Thyroid gland (tissue), 4 donors: ENCODE measurements at regions not wholly inside any gene's neighbourhood (a gene's known extent, or its start where the extent isn't known, plus 50 kb on each side); places are given as distances from the start of the nearest gene placed in this dataset.
A peak's percentile ranks its signal among the peaks of the same experiment; 100 is the strongest.

Source experiments
- DNase-seq, 2 donors: peaks; one replicate each; pipeline ENCODE4 v3.0.0-alpha.2; 2019
- H3K27ac ChIP-seq, 3 donors: fragments of 200-600 bp; sonication (generic); 1 replicate in 2 of 3; 2 replicates in 1 of 3; pipeline ENCODE4 v1.5.1; 2016 to 2019; ENCODE audit warnings: mild to moderate bottlenecking in 1 of 3, moderate library complexity in 1 of 3
- H3K27me3 ChIP-seq: fragments of 200-600 bp; sonication (generic); one replicate; pipeline ENCODE4 v1.5.1; 2019
- H3K36me3 ChIP-seq, 2 donors: fragments of 200-600 bp; sonication (generic); one replicate each; pipeline ENCODE4 v1.5.1; 2016 to 2019
- H3K4me1 ChIP-seq, 2 donors: fragments of 200-600 bp; sonication (generic); one replicate each; pipeline ENCODE4 v1.5.1; 2017 to 2019
- H3K4me3 ChIP-seq, 3 donors: fragments of 200-600 bp; sonication (generic); replicated peaks in 1 of 3; 1 replicate in 2 of 3; 2 replicates in 1 of 3; pipeline ENCODE4 v1.5.1; 2016; ENCODE audit warnings: mild to moderate bottlenecking in 1 of 3
- H3K9me3 ChIP-seq: fragments of 200-600 bp; sonication (generic); one replicate; pipeline ENCODE4 v1.5.1; 2017
- CTCF ChIP-seq, 6 experiments: fragments of 200-600 bp in 3 of 6; fragments of 450-650 bp in 3 of 6; sonication (generic) in 3 of 6; IDR thresholded peaks; one replicate each; pipeline ENCODE4 v1.5.1; 2016 to 2019; ENCODE audit warnings: antibody characterized with exemption in 6 of 6, mild to moderate bottlenecking in 2 of 6, inconsistent platforms in 1 of 6, moderate library complexity in 1 of 6
- POLR2A ChIP-seq, 2 donors: fragments of 450-650 bp; IDR thresholded peaks; one replicate each; pipeline ENCODE4 v1.6.1; 2017; ENCODE audit warnings: antibody characterized with exemption in 2 of 2, mild to moderate bottlenecking in 2 of 2, moderate library complexity in 1 of 2
- WGBS, 2 donors: methylation state at CpG; one replicate each; pipeline ENCODE4 v1.1.5; 2017; 5-methylcytosine and 5-hydroxymethylcytosine counted together
- intact Hi-C: fragments of 100-400 bp; cut with DNase I; formaldehyde crosslinking; loops from one replicate; pipeline ENCODE4 v1.15.1; 2023

- no peaks in the 10 kb centered on the region for H3K9me3 ChIP-seq
- H3K27me3 ChIP-seq: no peaks in the 10 kb centered on the region
- 73 to 85% methylated on average over 3 of the region's 3 CpGs for WGBS, 2 donors
- H3K4me1 ChIP-seq: peaks cover 0 to 7% of the 10 kb centered on the region in 2 donors
- no peaks in the 10 kb centered on the region for H3K36me3 ChIP-seq
- DNase-seq: no peak
- TF ChIP-seq POLR2A (IDR thresholded peaks at IDR 0.05) (no peak), CTCF (IDR thresholded peaks at IDR 0.05) (no peak)
- intact Hi-C loops: loop anchor here (5.0 kb wide), 1 partner anchor 313 kb away; no protein-coding TSS in a partner anchor
- H3K4me3 ChIP-seq: no peak overlapping the region
- no peak overlapping the region for H3K27ac ChIP-seq
These were observed 61.7 kb upstream of the WASF3 start for GRCh38 chr13:26495750-26496149.

- no peak for DNase-seq
- Histone ChIP-seq H3K27me3 (no peaks in the 10 kb centered on the region), H3K36me3 (no peaks in the 10 kb centered on the region), H3K4me1 (peaks cover 0 to 7% of the 10 kb centered on the region in 2 donors), H3K27ac (no peak overlapping the region), H3K4me3 (no peak overlapping the region), H3K9me3 (no peaks in the 10 kb centered on the region)
- 74 to 89% methylated on average over 5 of the region's 5 CpGs for WGBS, 2 donors
- TF ChIP-seq CTCF (IDR thresholded peaks at IDR 0.05) (no peak), POLR2A (IDR thresholded peaks at IDR 0.05) (no peak)
- intact Hi-C loops: loop anchor here (5.0 kb wide), 1 partner anchor 316 kb away; no protein-coding TSS in a partner anchor
These were observed 59.4 kb upstream of the WASF3 start for GRCh38 chr13:26497968-26498511.

- DNase-seq: peak; percentile 51 to 59
- peaks cover 0 to 7% of the 10 kb centered on the region in 2 donors for H3K4me1 ChIP-seq
- H3K36me3 ChIP-seq: no peaks in the 10 kb centered on the region
- 47 to 51% methylated on average over 14 of the region's 14 CpGs for WGBS, 2 donors
- H3K27ac ChIP-seq: peak overlapping the region in 2 of 3 donors; percentile 8 to 26
- intact Hi-C loops: loop anchor here (5.0 kb wide), 1 partner anchor 317 kb away; no protein-coding TSS in a partner anchor
- H3K4me3 ChIP-seq: no peak overlapping the region
- H3K27me3 ChIP-seq: no peaks in the 10 kb centered on the region
- TF ChIP-seq CTCF (IDR thresholded peaks at IDR 0.05): peak in 2 of 6 experiments; percentile 29 to 32
- TF ChIP-seq POLR2A (IDR thresholded peaks at IDR 0.05): no peak
- H3K9me3 ChIP-seq: no peaks in the 10 kb centered on the region
These were observed 58.6 kb upstream of the WASF3 start for GRCh38 chr13:26498656-26499601.

- Histone ChIP-seq H3K4me1 (peaks cover 0 to 7% of the 10 kb centered on the region in 2 donors), H3K36me3 (no peaks in the 10 kb centered on the region), H3K27me3 (no peaks in the 10 kb centered on the region), H3K4me3 (no peak overlapping the region), H3K9me3 (no peaks in the 10 kb centered on the region), H3K27ac (no peak overlapping the region)
- intact Hi-C loops: no loop called here
- DNase-seq: no peak
- 82 to 90% methylated on average over 13 to 15 of the region's 15 CpGs for WGBS, 2 donors
- TF ChIP-seq CTCF (IDR thresholded peaks at IDR 0.05) (no peak), POLR2A (IDR thresholded peaks at IDR 0.05) (no peak)
These were observed 56.7 kb upstream of the WASF3 start for GRCh38 chr13:26500618-26501320.
